MM.1S (cell line): ENCODE measurements at regions not wholly inside any gene's neighbourhood (a gene's known extent, or its start where the extent isn't known, plus 50 kb on each side); places are given as distances from the start of the nearest gene placed in this dataset.

Source experiments
- EZH2 ChIP-seq: fragments of 300-600 bp; sonication (generic); optimal IDR thresholded peaks from 2 replicates; pipeline ENCODE3; 2017; ENCODE audit warnings: low read depth, mild to moderate bottlenecking, antibody characterized with exemption, low read length, mixed read lengths
- EZH2phosphoT487 ChIP-seq: fragments of 300-600 bp; sonication (generic); IDR thresholded peaks from 2 replicates; pipeline ENCODE4 v1.6.1; 2018; ENCODE audit warnings: antibody characterized with exemption, low read length
- TF ChIP-seq, protein P1 (sequence below): fragments of 300-600 bp; sonication (generic); IDR thresholded peaks from 2 replicates; pipeline ENCODE4 v1.5.1; 2016; ENCODE audit warnings: antibody characterized with exemption, low read length, mixed read lengths

DNA sequence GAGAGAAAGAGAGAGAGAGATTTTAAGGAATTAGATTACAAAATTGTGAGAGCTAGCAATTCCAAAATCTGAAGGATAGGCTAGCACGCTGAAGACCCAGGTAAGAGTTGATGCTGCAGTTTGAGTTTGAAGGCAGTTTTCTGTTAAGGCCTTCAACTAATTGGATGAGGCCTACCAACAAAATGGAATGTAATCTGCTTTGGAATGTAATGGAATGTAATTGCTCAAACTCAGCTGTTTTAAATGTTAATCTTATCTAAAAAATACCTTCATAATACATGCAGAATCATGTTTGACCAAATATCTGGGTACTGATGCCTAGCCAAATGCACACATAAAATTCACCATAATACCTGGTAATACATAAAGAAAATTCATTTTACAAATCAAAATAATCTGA, 976.1 kb downstream of the LTN1 start:
- TF ChIP-seq EZH2phosphoT487, result no peak
- TF ChIP-seq, protein P1, sequence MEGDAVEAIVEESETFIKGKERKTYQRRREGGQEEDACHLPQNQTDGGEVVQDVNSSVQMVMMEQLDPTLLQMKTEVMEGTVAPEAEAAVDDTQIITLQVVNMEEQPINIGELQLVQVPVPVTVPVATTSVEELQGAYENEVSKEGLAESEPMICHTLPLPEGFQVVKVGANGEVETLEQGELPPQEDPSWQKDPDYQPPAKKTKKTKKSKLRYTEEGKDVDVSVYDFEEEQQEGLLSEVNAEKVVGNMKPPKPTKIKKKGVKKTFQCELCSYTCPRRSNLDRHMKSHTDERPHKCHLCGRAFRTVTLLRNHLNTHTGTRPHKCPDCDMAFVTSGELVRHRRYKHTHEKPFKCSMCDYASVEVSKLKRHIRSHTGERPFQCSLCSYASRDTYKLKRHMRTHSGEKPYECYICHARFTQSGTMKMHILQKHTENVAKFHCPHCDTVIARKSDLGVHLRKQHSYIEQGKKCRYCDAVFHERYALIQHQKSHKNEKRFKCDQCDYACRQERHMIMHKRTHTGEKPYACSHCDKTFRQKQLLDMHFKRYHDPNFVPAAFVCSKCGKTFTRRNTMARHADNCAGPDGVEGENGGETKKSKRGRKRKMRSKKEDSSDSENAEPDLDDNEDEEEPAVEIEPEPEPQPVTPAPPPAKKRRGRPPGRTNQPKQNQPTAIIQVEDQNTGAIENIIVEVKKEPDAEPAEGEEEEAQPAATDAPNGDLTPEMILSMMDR, result no peak
- TF ChIP-seq EZH2, result no peak
